Choroid plexus epithelial cell (primary cell): ENCODE measurements at regions not wholly inside any gene's neighbourhood (a gene's known extent, or its start where the extent isn't known, plus 50 kb on each side); places are given as distances from the start of the nearest gene placed in this dataset.

Source experiments
- DNase-seq: peaks from one replicate; pipeline ENCODE4 v3.0.0-alpha.2; 2010; ENCODE audit warnings: low read depth
- H3K4me3 ChIP-seq: 2 replicates; pipeline ENCODE4 v1.5.1; 2011; ENCODE audit warnings: low read depth, mild to moderate bottlenecking, control low read depth, low read length, moderate library complexity
- CTCF ChIP-seq: conservative IDR thresholded peaks from 2 replicates; pipeline ENCODE4 v1.5.1; 2011; ENCODE audit warnings: low read depth, mild to moderate bottlenecking, control low read depth, inconsistent platforms, low read length, moderate library complexity

GRCh38 chr4:156169861-156170260, 216.2 kb upstream of the CTSO start:
- H3K4me3 ChIP-seq = no peak overlapping the region
- TF ChIP-seq CTCF = no peak
- DNase-seq = no peak

GRCh38 chr4:156169011-156169410, 215.3 kb upstream of the CTSO start:
- peak; percentile 92 for DNase-seq
- peak; percentile 79 for TF ChIP-seq CTCF
- no peak overlapping the region for H3K4me3 ChIP-seq

GRCh38 chr4:156168288-156168687, 214.6 kb upstream of the CTSO start:
- TF ChIP-seq CTCF = no peak
- H3K4me3 ChIP-seq = no peak overlapping the region

GRCh38 chr4:156158747-156159146, 205.1 kb upstream of the CTSO start:
- no peak for TF ChIP-seq CTCF
- DNase-seq = no peak
- no peak overlapping the region for H3K4me3 ChIP-seq

More at GRCh38 chr4:156168288-156168687, 214.6 kb upstream of the CTSO start:
- DNase-seq = no peak

- peak; percentile 49 for TF ChIP-seq CTCF
- DNase-seq = peak; percentile 38
- no peak overlapping the region for H3K4me3 ChIP-seq
Observed at GRCh38 chr4:156154978-156155377, 201.3 kb upstream of the CTSO start.

GRCh38 chr4:156146571-156146970, 192.9 kb upstream of the CTSO start:
- peak; percentile 5 for DNase-seq
- no peak overlapping the region for H3K4me3 ChIP-seq
- no peak for TF ChIP-seq CTCF

GRCh38 chr4:156144961-156145360, 191.3 kb upstream of the CTSO start:
- TF ChIP-seq CTCF = no peak
- no peak overlapping the region for H3K4me3 ChIP-seq
- no peak for DNase-seq
